ENCODE measurements at regions not wholly inside any gene's neighbourhood (a gene's known extent, or its start where the extent isn't known, plus 50 kb on each side); places are given as distances from the start of the nearest gene placed in this dataset.

DNA sequence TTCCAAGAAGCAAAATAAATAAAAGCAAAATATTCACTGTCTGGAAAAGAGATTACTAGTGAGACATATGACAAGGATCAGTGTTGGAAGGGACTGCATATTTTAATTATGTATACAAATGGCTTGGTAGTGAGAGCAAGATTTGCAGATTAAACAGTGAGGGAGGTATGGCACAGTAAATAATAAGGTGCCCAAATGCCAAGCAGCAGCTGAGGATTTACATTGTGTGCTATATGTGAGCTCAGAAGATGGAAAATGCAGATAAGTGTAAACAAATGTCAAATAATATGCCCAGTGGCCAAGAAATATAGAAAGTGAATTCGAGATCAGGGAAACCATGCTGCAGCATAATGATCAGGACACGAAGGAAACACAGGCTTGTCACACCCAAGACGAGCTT, 173.8 kb upstream of the NRSN1 start:
- Histone ChIP-seq H4K20me1 (ENCODE audit: insufficient read depth, low read length, poor library complexity, severe bottlenecking) (no peaks in the 10 kb centered on the region), H3K27me3 (ENCODE audit: insufficient read depth, low read length, poor library complexity, severe bottlenecking) (no peaks in the 10 kb centered on the region), H3K9me3 (ENCODE audit: insufficient read depth, low read depth, low read length) (no peaks in the 10 kb centered on the region), H3K9me2 (replicated peaks; ENCODE audit: low read depth, low read length) (no peaks in the 10 kb centered on the region), H3F3A (ENCODE audit: low read depth) (no peaks in the 10 kb centered on the region), H2AFZ (ENCODE audit: low read length) (no peak overlapping the region), H3K4me2 (ENCODE audit: low read depth, low read length, poor library complexity, severe bottlenecking) (no peak overlapping the region), H3K79me2 (ENCODE audit: insufficient read depth, low read length) (no peaks in the 10 kb centered on the region), H3K9ac (ENCODE audit: low read depth, low read length, poor library complexity, severe bottlenecking) (no peak overlapping the region), H3K4me1 (ENCODE audit: insufficient read depth, low read length, poor library complexity, severe bottlenecking) (no peaks in the 10 kb centered on the region), H3K4me3 (ENCODE audit: low read length, poor library complexity, severe bottlenecking) (no peak overlapping the region), H3K36me3 (ENCODE audit: insufficient read depth, low read length) (no peaks in the 10 kb centered on the region)
- TF ChIP-seq EZH2phosphoT487 (IDR thresholded peaks at IDR 0.05; ENCODE audit: borderline replicate concordance), result no peak
- no peak for TF ChIP-seq CTCF (conservative IDR thresholded peaks at IDR 0.05; ENCODE audit: low read length)

DNA sequence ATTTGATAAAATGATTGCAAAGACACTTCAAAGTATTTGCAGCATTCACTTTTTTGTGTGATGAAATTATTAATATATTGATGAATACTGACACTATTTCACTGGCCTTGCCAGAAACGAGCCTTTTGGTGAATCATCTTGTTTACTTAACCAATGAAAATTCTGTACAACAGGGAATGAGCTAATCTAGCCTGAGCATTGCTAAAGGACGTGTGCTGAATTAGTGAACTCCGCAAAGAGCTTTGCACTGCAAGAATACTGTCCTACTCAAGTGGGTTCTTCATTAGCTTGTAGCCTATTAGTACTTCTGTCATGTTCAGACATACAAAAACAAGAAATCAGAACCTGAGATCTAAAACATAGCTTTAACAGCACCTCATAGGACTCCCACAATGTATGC, 172.0 kb upstream of the NRSN1 start:
- Histone ChIP-seq H3K4me2 (ENCODE audit: low read depth, low read length, poor library complexity, severe bottlenecking) (no peak overlapping the region), H3K27me3 (ENCODE audit: insufficient read depth, low read length, poor library complexity, severe bottlenecking) (no peaks in the 10 kb centered on the region), H2AFZ (ENCODE audit: low read length) (no peak overlapping the region), H4K20me1 (ENCODE audit: insufficient read depth, low read length, poor library complexity, severe bottlenecking) (no peaks in the 10 kb centered on the region), H3K4me1 (ENCODE audit: insufficient read depth, low read length, poor library complexity, severe bottlenecking) (no peaks in the 10 kb centered on the region), H3K36me3 (ENCODE audit: insufficient read depth, low read length) (no peaks in the 10 kb centered on the region), H3K79me2 (ENCODE audit: insufficient read depth, low read length) (no peaks in the 10 kb centered on the region), H3K9me2 (replicated peaks; ENCODE audit: low read depth, low read length) (no peaks in the 10 kb centered on the region), H3K9ac (ENCODE audit: low read depth, low read length, poor library complexity, severe bottlenecking) (no peak overlapping the region), H3F3A (ENCODE audit: low read depth) (no peaks in the 10 kb centered on the region), H3K4me3 (ENCODE audit: low read length, poor library complexity, severe bottlenecking) (no peak overlapping the region), H3K9me3 (ENCODE audit: insufficient read depth, low read depth, low read length) (no peaks in the 10 kb centered on the region)
- TF ChIP-seq EZH2phosphoT487 (IDR thresholded peaks at IDR 0.05; ENCODE audit: borderline replicate concordance) (no peak), CTCF (conservative IDR thresholded peaks at IDR 0.05; ENCODE audit: low read length) (no peak)

GRCh38 chr6:23957017-23957416, 169.0 kb upstream of the NRSN1 start:
- no peak for TF ChIP-seq CTCF (conservative IDR thresholded peaks at IDR 0.05; ENCODE audit: low read length)
- TF ChIP-seq EZH2phosphoT487 (IDR thresholded peaks at IDR 0.05; ENCODE audit: borderline replicate concordance), result no peak

More at GRCh38 chr6:23957017-23957416, 169.0 kb upstream of the NRSN1 start:
- Histone ChIP-seq H3K79me2 (ENCODE audit: insufficient read depth, low read length) (no peaks in the 10 kb centered on the region), H3K9ac (ENCODE audit: low read depth, low read length, poor library complexity, severe bottlenecking) (no peak overlapping the region), H3K9me3 (ENCODE audit: insufficient read depth, low read depth, low read length) (no peaks in the 10 kb centered on the region), H3K4me1 (ENCODE audit: insufficient read depth, low read length, poor library complexity, severe bottlenecking) (no peaks in the 10 kb centered on the region), H3K9me2 (replicated peaks; ENCODE audit: low read depth, low read length) (no peaks in the 10 kb centered on the region), H2AFZ (ENCODE audit: low read length) (no peak overlapping the region), H3K27me3 (ENCODE audit: insufficient read depth, low read length, poor library complexity, severe bottlenecking) (no peaks in the 10 kb centered on the region), H3K4me2 (ENCODE audit: low read depth, low read length, poor library complexity, severe bottlenecking) (no peak overlapping the region), H3K36me3 (ENCODE audit: insufficient read depth, low read length) (no peaks in the 10 kb centered on the region), H4K20me1 (ENCODE audit: insufficient read depth, low read length, poor library complexity, severe bottlenecking) (no peaks in the 10 kb centered on the region), H3F3A (ENCODE audit: low read depth) (no peaks in the 10 kb centered on the region), H3K4me3 (ENCODE audit: low read length, poor library complexity, severe bottlenecking) (no peak overlapping the region)

Data from Loucy (cell line).